ENCODE measurements at regions not wholly inside any gene's neighbourhood (a gene's known extent, or its start where the extent isn't known, plus 50 kb on each side); places are given as distances from the start of the nearest gene placed in this dataset.

GRCh38 chr9:129253803-129254381 lies 75.8 kb upstream of the IER5L start:
- DNase-seq = no peak

DNA sequence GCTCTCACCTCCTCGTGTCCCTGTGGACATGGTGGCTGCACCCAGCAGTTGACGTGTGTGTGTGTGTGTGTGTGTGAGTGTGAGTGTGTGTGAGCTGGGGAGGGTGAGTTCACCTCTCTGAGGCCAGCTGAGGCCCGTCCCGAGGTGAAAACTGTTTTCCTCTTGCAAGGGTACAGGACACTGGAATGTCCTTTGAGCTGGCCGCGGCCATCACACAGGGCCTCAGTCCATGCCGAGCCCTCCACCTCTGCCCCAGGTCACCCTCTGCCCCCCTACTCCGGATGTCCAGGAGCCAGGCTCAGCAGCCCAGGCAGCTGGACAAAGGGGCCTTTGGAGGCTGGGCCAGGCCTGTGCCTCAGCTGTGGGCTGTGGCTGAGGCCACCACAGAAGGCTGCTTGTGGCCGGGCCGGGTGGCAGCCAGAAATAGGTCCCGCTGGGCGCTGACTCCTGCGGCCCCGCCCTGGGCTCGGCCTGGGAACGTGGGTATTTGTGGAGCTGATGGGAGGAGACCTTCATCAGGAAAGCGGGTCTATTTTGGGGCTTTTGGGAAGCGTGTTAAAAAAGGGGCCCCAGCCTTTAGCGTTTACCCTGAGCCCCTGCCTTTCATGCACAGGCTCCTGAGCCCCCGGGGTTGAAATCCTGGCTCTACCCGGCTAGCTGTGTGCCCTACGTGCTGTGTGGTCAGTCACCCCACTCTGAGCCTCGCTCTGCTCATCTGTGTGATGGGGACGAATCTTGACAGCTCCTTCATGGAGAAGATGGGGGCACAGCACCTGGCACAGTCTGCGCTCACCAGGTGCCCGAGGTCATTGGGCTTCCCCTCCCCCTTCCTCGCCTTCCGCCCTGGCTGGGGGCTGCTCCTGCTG lies 75.1 kb upstream of the IER5L start:
- DNase-seq = no peak

- DNase-seq = no peak
Measured at GRCh38 chr9:129250786-129251185, 72.7 kb upstream of the IER5L start.

DNA sequence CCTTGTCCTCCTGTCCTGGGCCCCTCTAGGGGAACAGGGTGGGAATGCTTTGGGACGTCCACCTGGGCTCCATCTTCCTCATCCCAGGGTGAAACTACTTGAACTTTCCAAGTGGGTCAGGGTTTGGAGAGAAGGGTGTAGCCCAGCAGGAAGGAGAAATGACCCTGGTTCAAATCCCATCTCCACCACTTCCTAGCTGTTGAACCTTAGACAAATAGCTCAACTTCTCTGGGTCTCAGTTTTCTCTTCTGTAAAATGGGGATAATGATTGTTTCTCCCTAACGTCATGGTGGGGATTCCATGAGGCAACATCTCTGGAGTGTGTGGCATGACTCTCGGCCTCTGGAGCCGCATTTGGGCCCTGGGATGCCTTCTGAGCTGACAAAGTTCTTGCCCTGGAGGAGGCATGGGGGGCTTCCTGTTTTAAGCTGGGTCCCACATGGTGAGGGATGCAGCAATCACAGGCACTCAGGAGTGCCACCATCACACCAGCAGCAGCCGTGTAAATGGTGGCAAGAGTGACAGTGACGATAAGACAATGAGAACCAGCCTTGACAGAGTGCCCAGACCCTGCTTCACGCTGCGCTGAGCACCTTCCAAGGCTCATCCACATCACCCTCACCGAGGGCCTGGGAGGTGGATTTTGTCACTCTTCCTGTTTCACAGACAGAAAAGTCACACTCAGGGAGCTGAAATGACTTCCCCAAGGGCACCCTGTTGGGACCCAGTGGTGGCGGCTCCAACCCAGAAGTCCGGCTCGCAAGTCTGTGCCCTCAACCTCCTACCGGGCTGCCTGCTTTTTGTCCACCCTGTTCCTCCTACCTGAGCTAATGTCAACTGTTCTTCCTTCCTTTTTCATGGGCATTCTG lies 69.5 kb upstream of the IER5L start:
- DNase-seq = no peak

GRCh38 chr9:129245276-129245675 lies 67.2 kb upstream of the IER5L start:
- DNase-seq = no peak

GRCh38 chr9:129242971-129243561 lies 65.0 kb upstream of the IER5L start:
- no peak for DNase-seq

GRCh38 chr9:129242191-129242941 lies 64.3 kb upstream of the IER5L start:
- DNase-seq = no peak

DNA sequence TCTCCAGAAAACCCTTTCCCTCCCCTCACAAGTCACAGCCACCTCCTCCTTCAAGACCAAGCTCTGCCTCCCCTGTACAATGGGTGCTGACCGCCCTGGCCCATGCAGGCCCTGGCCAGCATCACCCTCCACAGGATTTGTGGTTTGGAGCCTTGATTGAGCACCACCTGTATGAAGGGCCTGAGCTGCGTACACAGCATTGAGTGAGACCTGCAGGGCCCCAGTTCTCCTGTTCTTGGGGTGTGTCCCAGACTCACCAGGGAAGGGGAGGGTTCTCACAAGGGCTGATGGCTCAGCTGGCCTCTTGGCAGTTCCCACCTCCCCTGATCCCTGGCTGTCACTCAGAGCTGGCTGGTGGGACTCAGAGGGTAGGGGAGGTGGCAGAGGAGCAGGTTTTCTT lies 63.7 kb upstream of the IER5L start:
- no peak for DNase-seq

- no peak for DNase-seq
Measured at GRCh38 chr9:129240581-129241211, 62.6 kb upstream of the IER5L start.

GRCh38 chr9:129239946-129240490 lies 62.0 kb upstream of the IER5L start:
- DNase-seq = no peak

- DNase-seq = no peak
Measured at GRCh38 chr9:129237803-129238202, 59.7 kb upstream of the IER5L start.

DNA sequence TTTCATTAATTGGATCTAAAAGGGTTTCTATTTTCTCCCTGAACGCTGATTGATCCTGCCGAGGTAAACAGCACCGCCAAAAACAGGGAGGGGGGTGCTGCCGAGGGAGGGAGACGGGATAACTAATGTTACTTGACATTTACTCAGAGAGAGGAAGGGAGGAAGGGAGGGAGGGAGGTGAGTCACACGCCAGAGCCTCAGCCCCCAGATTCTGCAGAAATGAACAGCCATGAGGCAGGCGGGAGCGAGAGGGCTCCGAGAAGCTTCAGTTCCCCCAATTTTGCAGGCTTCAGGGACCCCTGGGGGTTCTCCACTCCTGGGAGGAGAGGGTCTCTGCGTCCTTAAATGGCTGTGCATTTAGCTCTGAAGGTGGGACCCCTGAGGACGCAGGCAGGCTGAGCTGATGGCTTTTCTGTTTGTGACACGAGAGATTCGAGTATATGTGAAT lies 59.1 kb upstream of the IER5L start:
- peak in 2 of 5 donors; percentile 18 to 21 for DNase-seq

DNA sequence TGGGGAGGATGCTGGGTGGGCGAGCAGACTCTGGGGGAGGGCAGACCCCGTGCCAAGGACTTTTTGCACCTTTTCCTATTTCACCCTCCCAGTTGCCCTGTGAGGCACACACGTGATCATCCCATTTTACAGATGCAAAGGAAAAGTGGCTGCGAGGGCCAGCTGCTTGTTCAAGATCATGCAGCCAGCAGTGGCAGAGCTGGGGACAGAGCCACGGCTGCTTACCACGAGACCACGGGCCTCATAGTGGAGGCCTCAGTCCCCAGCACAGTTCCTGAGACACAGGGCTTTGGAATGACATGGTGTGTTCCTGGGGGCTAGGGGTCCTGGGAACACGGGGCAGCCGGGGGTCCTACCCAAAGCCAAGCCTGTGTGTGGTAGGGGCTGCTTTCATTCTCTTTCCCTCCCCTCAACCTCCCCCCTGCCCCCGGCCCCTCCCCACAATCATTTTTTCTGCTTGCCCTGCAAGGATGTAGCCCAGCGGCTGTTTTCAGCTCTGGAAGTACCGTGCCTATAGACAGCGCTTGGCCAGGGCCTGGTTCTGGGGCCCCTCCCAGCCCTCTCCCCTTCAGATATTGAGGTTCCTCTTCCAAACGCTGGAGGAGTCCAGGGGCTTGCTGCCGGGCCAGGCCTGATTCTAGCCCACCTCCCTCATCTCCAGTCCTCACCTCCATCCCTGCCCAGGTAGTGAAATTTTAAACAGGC lies 58.5 kb upstream of the IER5L start:
- DNase-seq = no peak

DNA sequence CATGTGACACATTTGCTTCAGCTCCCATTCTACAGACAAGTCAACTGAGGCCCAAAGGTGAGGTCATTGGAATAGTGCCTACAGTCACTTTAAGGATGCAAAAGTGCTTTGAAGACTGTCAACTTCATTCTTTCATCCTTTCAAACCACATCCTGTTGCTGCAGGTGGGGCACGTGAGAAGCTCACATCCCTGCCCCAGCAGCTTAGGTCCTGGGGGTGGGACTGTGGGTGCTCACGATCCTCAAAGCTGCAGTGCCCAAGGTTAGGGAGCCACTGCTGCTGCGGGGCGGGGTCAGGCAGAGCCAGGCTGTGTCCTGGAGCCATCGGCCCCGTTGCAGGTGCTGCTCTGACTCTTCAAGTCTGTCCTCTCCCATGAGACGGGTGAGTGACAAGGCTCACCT lies 57.9 kb upstream of the IER5L start:
- DNase-seq = peak in 4 of 5 donors; percentile 38 to 83 (median 54)

DNA sequence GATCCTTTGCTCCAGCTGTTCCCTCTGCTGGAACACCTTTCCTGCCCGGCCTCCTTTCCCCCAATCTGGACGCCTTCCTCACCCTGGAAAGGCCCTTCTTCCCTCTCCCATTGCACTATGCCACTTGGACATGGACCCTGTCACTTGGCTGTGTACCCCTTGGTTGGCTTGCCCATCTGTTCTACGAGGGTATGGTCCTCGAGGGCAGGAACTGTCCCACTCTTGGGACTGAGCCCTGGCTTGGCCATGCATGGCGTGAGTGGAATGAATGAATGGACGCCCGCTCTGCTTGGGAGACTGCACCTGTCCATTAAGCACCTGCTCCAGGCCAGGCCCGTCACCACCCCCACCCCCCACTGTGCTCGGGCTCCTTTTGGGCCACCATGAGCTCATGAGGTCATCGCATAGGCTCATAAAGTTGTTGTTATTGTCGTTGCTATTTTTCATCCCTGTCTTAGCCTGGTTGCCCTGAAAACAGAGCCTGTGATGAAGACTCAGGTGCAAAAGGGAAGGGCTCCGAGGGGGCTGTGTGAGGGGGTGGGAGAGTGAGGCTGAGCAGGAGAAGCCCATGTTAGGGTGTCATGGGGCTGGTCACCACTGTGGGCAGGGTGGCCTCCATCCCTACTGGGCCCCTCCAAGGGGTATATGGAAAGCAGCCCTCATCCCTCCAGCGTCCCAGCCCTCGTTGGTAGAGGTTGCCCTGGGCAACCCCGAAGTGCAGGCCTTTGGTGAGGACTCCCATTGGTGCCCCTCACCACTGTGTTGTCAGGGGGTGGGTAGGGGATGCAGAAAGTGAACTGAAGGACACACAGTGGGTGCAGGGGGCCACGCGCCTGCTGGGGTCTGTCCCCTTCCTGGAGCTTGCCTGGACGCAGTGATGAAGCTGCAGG lies 57.2 kb upstream of the IER5L start:
- DNase-seq = no peak

DNA sequence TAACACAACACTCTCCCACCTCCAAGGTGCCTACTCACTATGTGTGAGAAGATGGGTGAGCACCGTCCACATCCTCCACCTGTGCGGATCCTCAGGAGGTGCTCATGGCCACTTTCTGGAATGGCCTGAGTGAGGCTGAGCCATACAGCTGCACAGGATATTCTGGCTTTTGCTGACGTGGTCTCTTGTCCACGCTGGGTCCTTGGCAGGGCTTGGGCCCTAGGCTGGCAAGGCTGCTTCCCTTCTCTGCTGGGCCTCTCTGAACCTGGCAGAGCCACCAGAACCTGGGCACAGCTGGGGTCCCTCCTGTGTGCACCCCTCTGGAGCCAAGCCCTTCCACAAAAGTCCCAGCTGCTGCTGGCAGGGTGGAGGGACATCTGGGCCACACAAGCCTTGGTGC lies 56.4 kb upstream of the IER5L start:
- no peak for DNase-seq

- no peak for DNase-seq
Measured at GRCh38 chr9:129232839-129233591, 55.0 kb upstream of the IER5L start.

DNA sequence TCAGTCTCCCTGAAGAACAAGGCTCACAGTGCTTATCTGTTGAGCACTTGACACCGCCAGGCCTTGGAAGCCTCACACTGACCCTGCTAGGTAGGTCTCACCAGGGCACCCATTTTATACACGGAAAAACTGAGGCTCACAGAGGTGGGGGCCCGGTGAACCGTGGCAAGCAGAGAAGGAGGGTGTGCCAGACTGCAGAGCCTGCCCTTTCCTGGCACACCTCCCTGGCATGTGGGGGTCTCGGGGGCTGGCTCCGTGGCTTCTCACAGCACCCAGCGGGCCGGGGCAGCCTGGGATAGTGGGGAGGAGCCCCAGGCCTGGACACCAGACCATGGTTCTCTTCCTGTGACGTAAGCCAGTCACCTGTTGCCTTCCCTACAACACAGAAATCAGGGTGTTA lies 53.7 kb upstream of the IER5L start:
- DNase-seq = no peak

All from T-helper 1 cell (primary cell).